GM12878 (cell line): ENCODE measurements at regions not wholly inside any gene's neighbourhood (a gene's known extent, or its start where the extent isn't known, plus 50 kb on each side); places are given as distances from the start of the nearest gene placed in this dataset.

Experiments used
- CTCF ChIP-seq, 3 experiments: IDR thresholded peaks in 2 of 3; conservative IDR thresholded peaks in 1 of 3; 2 replicates each; pipeline ENCODE4 v1.5.1; 2011; ENCODE audit warnings: low read depth in 3 of 3, low read length in 3 of 3, mild to moderate bottlenecking in 3 of 3, control low read depth in 2 of 3, moderate library complexity in 2 of 3, inconsistent platforms in 1 of 3, mixed read lengths in 1 of 3; ENCODE audit not compliant: control insufficient read depth in 2 of 3, insufficient read depth in 1 of 3; ENCODE audit errors: extremely low read depth in 1 of 3
- NR2C2 ChIP-seq: IDR thresholded peaks from 2 replicates; pipeline ENCODE4 v1.6.1; 2011; ENCODE audit warnings: borderline replicate concordance, low read depth; ENCODE audit not compliant: control insufficient read depth, insufficient read length

DNA sequence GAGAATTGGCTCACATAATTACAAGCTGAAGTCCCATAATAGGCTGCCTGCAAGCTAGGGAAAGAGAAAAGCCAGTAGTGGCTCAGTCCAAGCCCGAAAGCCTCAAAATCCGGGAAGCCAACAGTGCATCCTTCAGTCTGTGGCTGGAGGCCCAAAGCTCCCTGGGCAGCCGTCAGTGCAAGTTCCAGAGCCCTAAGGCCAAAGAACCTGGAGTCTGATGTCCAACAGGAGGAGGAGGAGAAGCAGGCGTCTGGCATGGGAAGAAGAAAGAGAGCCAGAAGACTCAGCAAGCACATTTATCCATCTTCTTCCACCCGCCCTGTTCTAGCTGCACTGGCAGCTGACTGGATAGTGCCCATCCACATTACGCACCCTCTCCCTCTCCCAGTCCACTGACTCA, 213.4 kb downstream of the GAS1 start:
- TF ChIP-seq CTCF (IDR thresholded peaks at IDR 0.05 in 2 of 3, conservative IDR thresholded peaks at IDR 0.05 in 1 of 3; ENCODE audit: control insufficient read depth in 2 of 3, extremely low read depth in 1 of 3, insufficient read depth in 1 of 3, low read depth in 3 of 3, low read length in 3 of 3), result no peak
- no peak for TF ChIP-seq NR2C2
